Colonic mucosa (tissue), 4 donors: ENCODE measurements at regions not wholly inside any gene's neighbourhood (a gene's known extent, or its start where the extent isn't known, plus 50 kb on each side); places are given as distances from the start of the nearest gene placed in this dataset.

Experiments
- DNase-seq: peaks from one replicate; pipeline ENCODE4 v3.0.0-alpha.2; 2020
- H3K27ac ChIP-seq: fragments of 200-600 bp; one replicate; pipeline ENCODE4 v1.8.0; 2021
- H3K27me3 ChIP-seq: fragments of 200-600 bp; one replicate; pipeline ENCODE4 v1.8.0; 2021
- H3K36me3 ChIP-seq: fragments of 200-600 bp; one replicate; pipeline ENCODE4 v1.8.0; 2021
- H3K4me1 ChIP-seq: fragments of 200-600 bp; one replicate; pipeline ENCODE4 v1.8.0; 2021; ENCODE audit warnings: mild to moderate bottlenecking
- H3K4me3 ChIP-seq: fragments of 200-600 bp; one replicate; pipeline ENCODE4 v1.8.0; 2021
- H3K9ac ChIP-seq, 2 donors: one replicate each; pipeline ENCODE4 v1.7.0; 2013; ENCODE audit warnings: control low read depth in 2 of 2, low read depth in 2 of 2, low read length in 2 of 2
- H3K9me3 ChIP-seq: fragments of 200-600 bp; one replicate; pipeline ENCODE4 v1.8.0; 2021
- CTCF ChIP-seq: fragments of 200-600 bp; IDR thresholded peaks from one replicate; pipeline ENCODE4 v1.8.0; 2022; ENCODE audit warnings: antibody characterized with exemption, mild to moderate bottlenecking
- intact Hi-C: fragments of 100-400 bp; cut with DNase I; formaldehyde crosslinking; loops from one replicate; pipeline ENCODE4 v1.14.1; 2022
- donor health status: healthy.
- donor health status: DM: no; HTN: no; CAD: no.
- donor health status: DM: no; HTN: no; CAD: no.

- Histone ChIP-seq H3K4me1 (no peaks in the 10 kb centered on the region), H3K27ac (no peak overlapping the region), H3K4me3 (no peak overlapping the region), H3K9ac (no peak overlapping the region), H3K27me3 (no peaks in the 10 kb centered on the region), H3K9me3 (no peaks in the 10 kb centered on the region), H3K36me3 (no peaks in the 10 kb centered on the region)
- intact Hi-C loops = no loop called here
- no peak for DNase-seq
- no peak for TF ChIP-seq CTCF
Measured at GRCh38 chr11:116234989-116235568, 537.7 kb downstream of the BUD13 start.

GRCh38 chr11:116233561-116233960 is 539.2 kb downstream of the BUD13 start:
- H3K27me3 ChIP-seq = no peaks in the 10 kb centered on the region
- TF ChIP-seq CTCF = no peak
- H3K36me3 ChIP-seq = no peaks in the 10 kb centered on the region
- H3K4me3 ChIP-seq = no peak overlapping the region
- H3K9me3 ChIP-seq = no peaks in the 10 kb centered on the region
- no peak overlapping the region for H3K9ac ChIP-seq
- DNase-seq = no peak
- no peaks in the 10 kb centered on the region for H3K4me1 ChIP-seq
- H3K27ac ChIP-seq = no peak overlapping the region
- intact Hi-C loops = no loop called here

GRCh38 chr11:116232364-116232828 is 540.4 kb downstream of the BUD13 start:
- DNase-seq = no peak
- no peak overlapping the region for H3K4me3 ChIP-seq
- no peaks in the 10 kb centered on the region for H3K9me3 ChIP-seq
- H3K4me1 ChIP-seq = no peaks in the 10 kb centered on the region
- H3K27me3 ChIP-seq = no peaks in the 10 kb centered on the region
- no peaks in the 10 kb centered on the region for H3K36me3 ChIP-seq
- H3K27ac ChIP-seq = no peak overlapping the region
- no peak overlapping the region for H3K9ac ChIP-seq
- no peak for TF ChIP-seq CTCF
- intact Hi-C loops = no loop called here

GRCh38 chr11:116231543-116231942 is 541.2 kb downstream of the BUD13 start:
- no peak for TF ChIP-seq CTCF
- intact Hi-C loops = no loop called here
- Histone ChIP-seq H3K27ac (no peak overlapping the region), H3K4me1 (no peaks in the 10 kb centered on the region), H3K9me3 (no peaks in the 10 kb centered on the region), H3K27me3 (no peaks in the 10 kb centered on the region), H3K9ac (no peak overlapping the region), H3K36me3 (no peaks in the 10 kb centered on the region), H3K4me3 (no peak overlapping the region)
- no peak for DNase-seq

- Histone ChIP-seq H3K27me3 (no peaks in the 10 kb centered on the region), H3K9ac (no peak overlapping the region), H3K4me1 (no peaks in the 10 kb centered on the region), H3K4me3 (no peak overlapping the region), H3K36me3 (no peaks in the 10 kb centered on the region), H3K27ac (no peak overlapping the region), H3K9me3 (no peaks in the 10 kb centered on the region)
- no peak for TF ChIP-seq CTCF
- no peak for DNase-seq
- intact Hi-C loops = no loop called here
Measured at GRCh38 chr11:116230438-116230837, 542.3 kb downstream of the BUD13 start.
